CD14-positive monocyte (primary cell): ENCODE measurements at regions not wholly inside any gene's neighbourhood (a gene's known extent, or its start where the extent isn't known, plus 50 kb on each side); places are given as distances from the start of the nearest gene placed in this dataset.

Experiments used
- DNase-seq, 3 donors: peaks; one replicate each; pipeline ENCODE4 v3.0.0-alpha.2; 2011 to 2022
- H2AFZ ChIP-seq: 2 replicates; pipeline ENCODE4 v1.6.0; 2012; ENCODE audit warnings: mild to moderate bottlenecking, low read depth, low read length, inconsistent platforms; ENCODE audit not compliant: insufficient read depth, poor library complexity, severe bottlenecking
- H3K27ac ChIP-seq, 2 donors: 1 replicate in 1 of 2; 2 replicates in 1 of 2; pipeline ENCODE4 v1.5.1; 2012 to 2013; ENCODE audit warnings: low read length in 2 of 2, control low read depth in 1 of 2, inconsistent platforms in 1 of 2, low read depth in 1 of 2, mild to moderate bottlenecking in 1 of 2
- H3K27me3 ChIP-seq, 2 donors: one replicate each; pipeline versions ENCODE4 v1.6.0 to v1.6.1; 2011 to 2013; ENCODE audit warnings: low read length in 2 of 2; ENCODE audit not compliant: control insufficient read depth in 2 of 2, insufficient read depth in 2 of 2
- H3K36me3 ChIP-seq, 2 donors: replicated peaks in 1 of 2; 1 replicate in 1 of 2; 2 replicates in 1 of 2; pipeline versions ENCODE4 v1.5.1 to v1.6.1; 2012 to 2013; ENCODE audit warnings: low read length in 2 of 2, control low read depth in 1 of 2, inconsistent platforms in 1 of 2, mild to moderate bottlenecking in 1 of 2; ENCODE audit not compliant: insufficient read depth in 2 of 2, control insufficient read depth in 1 of 2
- H3K4me1 ChIP-seq, 2 donors: 1 replicate in 1 of 2; 2 replicates in 1 of 2; pipeline versions ENCODE4 v1.5.1 to v1.6.1; 2012 to 2013; ENCODE audit warnings: low read length in 2 of 2, control low read depth in 1 of 2, inconsistent platforms in 1 of 2, mild to moderate bottlenecking in 1 of 2, moderate library complexity in 1 of 2; ENCODE audit not compliant: insufficient read depth in 2 of 2, control insufficient read depth in 1 of 2
- H3K4me2 ChIP-seq: replicated peaks from 2 replicates; pipeline ENCODE3; 2012; ENCODE audit warnings: low read length, moderate library complexity, mild to moderate bottlenecking; ENCODE audit not compliant: poor library complexity, severe bottlenecking; ENCODE audit errors: extremely low read depth
- H3K4me3 ChIP-seq, 3 experiments: fragments of 200-600 bp in 1 of 3; sonication (generic) in 1 of 3; replicated peaks in 1 of 3; 1 replicate in 2 of 3; 2 replicates in 1 of 3; pipeline ENCODE4 v1.5.1; 2011 to 2013; ENCODE audit warnings: low read length in 3 of 3, mild to moderate bottlenecking in 3 of 3, control low read depth in 2 of 3, low read depth in 2 of 3, inconsistent platforms in 1 of 3, moderate library complexity in 1 of 3
- H3K79me2 ChIP-seq: 2 replicates; pipeline ENCODE4 v1.6.0; 2012; ENCODE audit warnings: mild to moderate bottlenecking, control low read depth, inconsistent platforms, low read length, moderate library complexity; ENCODE audit not compliant: insufficient read depth
- H3K9ac ChIP-seq: 2 replicates; pipeline ENCODE4 v1.6.0; 2017; ENCODE audit warnings: low read length, mild to moderate bottlenecking; ENCODE audit not compliant: insufficient read depth, poor library complexity, severe bottlenecking
- H3K9me3 ChIP-seq, 2 donors: replicated peaks in 1 of 2; 1 replicate in 1 of 2; 2 replicates in 1 of 2; pipeline versions ENCODE4 v1.5.1 to v1.6.1; 2012 to 2013; ENCODE audit warnings: low read length in 2 of 2, control low read depth in 1 of 2; ENCODE audit not compliant: control insufficient read depth in 1 of 2, insufficient read depth in 1 of 2
- H4K20me1 ChIP-seq: 2 replicates; pipeline ENCODE4 v1.6.0; 2012; ENCODE audit warnings: mild to moderate bottlenecking, low read length, control low read depth, moderate library complexity; ENCODE audit not compliant: insufficient read depth
- H3K27ac Mint-ChIP-seq, 7 donors: one replicate each; pipeline ENCODE4 v1.8.0; 2020; ENCODE audit warnings: mild to moderate bottlenecking in 7 of 7, mixed read lengths in 7 of 7, moderate library complexity in 6 of 7, inconsistent platforms in 2 of 7
- H3K27me3 Mint-ChIP-seq, 3 donors: one replicate each; pipeline ENCODE4 v1.8.0; 2021 to 2022; ENCODE audit warnings: low read depth in 3 of 3, mild to moderate bottlenecking in 3 of 3, mixed read lengths in 3 of 3, moderate library complexity in 3 of 3, inconsistent platforms in 1 of 3
- H3K36me3 Mint-ChIP-seq, 2 donors: one replicate each; pipeline ENCODE4 v1.8.0; 2020; ENCODE audit warnings: mixed read lengths in 2 of 2, inconsistent platforms in 1 of 2, mild to moderate bottlenecking in 1 of 2
- H3K4me1 Mint-ChIP-seq: one replicate; pipeline ENCODE4 v1.8.0; 2020; ENCODE audit warnings: mild to moderate bottlenecking, mixed read lengths
- H3K4me3 Mint-ChIP-seq, 2 donors: one replicate each; pipeline ENCODE4 v1.8.0; 2020; ENCODE audit warnings: mild to moderate bottlenecking in 2 of 2, mixed read lengths in 2 of 2, moderate library complexity in 1 of 2
- H3K9me3 Mint-ChIP-seq, 7 donors: one replicate each; pipeline ENCODE4 v1.8.0; 2020 to 2022; ENCODE audit warnings: mixed read lengths in 7 of 7, mild to moderate bottlenecking in 6 of 7, moderate library complexity in 6 of 7, inconsistent platforms in 2 of 7
- WGBS: methylation state at CpG from one replicate; pipeline ENCODE4 v1.1.5; 2013; ENCODE audit warnings: missing lambda C conversion rate; ENCODE audit not compliant: insufficient coverage; 5-methylcytosine and 5-hydroxymethylcytosine counted together
- intact Hi-C, 2 donors: fragments of 100-400 bp; cut with micrococcal nuclease; formaldehyde crosslinking; loops; one replicate each; pipeline versions ENCODE4 v1.15.0 to v1.15.1; 2023
- TF ChIP-seq, protein P1 (sequence below): fragments of 200-600 bp; IDR thresholded peaks from one replicate; pipeline ENCODE4 v1.8.0; 2022; ENCODE audit warnings: antibody characterized with exemption, mild to moderate bottlenecking

DNA sequence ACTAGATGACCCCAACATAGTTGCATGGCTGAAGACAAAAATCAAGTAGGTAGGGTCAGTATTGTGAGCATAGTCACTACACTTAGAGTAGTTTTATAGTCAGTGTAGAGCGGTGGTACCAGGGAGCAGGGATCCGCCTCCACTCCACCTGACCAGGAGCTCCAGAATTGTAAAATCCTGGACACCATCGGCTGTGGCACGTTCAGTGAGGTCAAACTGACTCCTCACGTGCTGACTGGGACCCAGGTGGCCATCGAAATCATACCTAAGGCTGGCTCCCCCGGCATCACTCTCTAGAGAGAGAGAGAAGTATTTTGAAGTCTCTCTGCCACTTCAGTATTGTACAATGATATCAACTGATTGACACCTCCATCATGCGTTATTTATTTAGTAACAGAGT lies 59.7 kb upstream of the TAMM41 start:
- Histone ChIP-seq H3K4me3 (no peak overlapping the region), H3K4me1 (no peaks in the 10 kb centered on the region), H3K9me3 (no peaks in the 10 kb centered on the region), H3K9ac (no peak overlapping the region), H4K20me1 (no peaks in the 10 kb centered on the region), H3K36me3 (no peaks in the 10 kb centered on the region), H3K4me2 (no peak overlapping the region), H3K79me2 (no peaks in the 10 kb centered on the region), H3K27ac (no peak overlapping the region), H3K27me3 (no peaks in the 10 kb centered on the region), H2AFZ (no peak overlapping the region)
- intact Hi-C loops, result no loop called here
- H3K4me3 Mint-ChIP-seq, result no peak overlapping the region
- TF ChIP-seq, protein P1, sequence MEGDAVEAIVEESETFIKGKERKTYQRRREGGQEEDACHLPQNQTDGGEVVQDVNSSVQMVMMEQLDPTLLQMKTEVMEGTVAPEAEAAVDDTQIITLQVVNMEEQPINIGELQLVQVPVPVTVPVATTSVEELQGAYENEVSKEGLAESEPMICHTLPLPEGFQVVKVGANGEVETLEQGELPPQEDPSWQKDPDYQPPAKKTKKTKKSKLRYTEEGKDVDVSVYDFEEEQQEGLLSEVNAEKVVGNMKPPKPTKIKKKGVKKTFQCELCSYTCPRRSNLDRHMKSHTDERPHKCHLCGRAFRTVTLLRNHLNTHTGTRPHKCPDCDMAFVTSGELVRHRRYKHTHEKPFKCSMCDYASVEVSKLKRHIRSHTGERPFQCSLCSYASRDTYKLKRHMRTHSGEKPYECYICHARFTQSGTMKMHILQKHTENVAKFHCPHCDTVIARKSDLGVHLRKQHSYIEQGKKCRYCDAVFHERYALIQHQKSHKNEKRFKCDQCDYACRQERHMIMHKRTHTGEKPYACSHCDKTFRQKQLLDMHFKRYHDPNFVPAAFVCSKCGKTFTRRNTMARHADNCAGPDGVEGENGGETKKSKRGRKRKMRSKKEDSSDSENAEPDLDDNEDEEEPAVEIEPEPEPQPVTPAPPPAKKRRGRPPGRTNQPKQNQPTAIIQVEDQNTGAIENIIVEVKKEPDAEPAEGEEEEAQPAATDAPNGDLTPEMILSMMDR, result no peak
- no peaks in the 10 kb centered on the region for H3K4me1 Mint-ChIP-seq
- no peaks in the 10 kb centered on the region for H3K36me3 Mint-ChIP-seq
- H3K27ac Mint-ChIP-seq, result no peak overlapping the region
- H3K27me3 Mint-ChIP-seq, result peaks cover 1 to 10% (median 2%) of the 10 kb centered on the region in 3 donors
- no peak for DNase-seq
- peaks cover 0 to 3% (median 0%) of the 10 kb centered on the region in 7 donors for H3K9me3 Mint-ChIP-seq
- 92% methylated on average over 2 of the region's 8 CpGs for WGBS

GRCh38 chr3:11907667-11908660 lies 61.3 kb upstream of the TAMM41 start:
- no peak for DNase-seq
- TF ChIP-seq, protein P1, result no peak
- H3K4me3 Mint-ChIP-seq, result no peak overlapping the region
- intact Hi-C loops, result no loop called here
- Histone ChIP-seq H3K4me2 (no peak overlapping the region), H3K4me3 (no peak overlapping the region), H3K36me3 (no peaks in the 10 kb centered on the region), H3K27me3 (no peaks in the 10 kb centered on the region), H3K79me2 (no peaks in the 10 kb centered on the region), H3K9ac (no peak overlapping the region), H3K4me1 (no peaks in the 10 kb centered on the region), H3K9me3 (no peaks in the 10 kb centered on the region), H2AFZ (no peak overlapping the region), H4K20me1 (no peaks in the 10 kb centered on the region), H3K27ac (no peak overlapping the region)
- H3K27me3 Mint-ChIP-seq, result peaks cover 1 to 10% (median 2%) of the 10 kb centered on the region in 3 donors
- H3K36me3 Mint-ChIP-seq, result no peaks in the 10 kb centered on the region
- H3K4me1 Mint-ChIP-seq, result no peaks in the 10 kb centered on the region
- H3K9me3 Mint-ChIP-seq, result no peaks in the 10 kb centered on the region
- WGBS, result 78% methylated on average over 13 of the region's 14 CpGs
- no peak overlapping the region for H3K27ac Mint-ChIP-seq
